ENCODE measurements at regions not wholly inside any gene's neighbourhood (a gene's known extent, or its start where the extent isn't known, plus 50 kb on each side); places are given as distances from the start of the nearest gene placed in this dataset.

GRCh38 chr2:2735041-2735440 is 404.0 kb upstream of the MYT1L start:
- TF ChIP-seq CTCF (conservative IDR thresholded peaks at IDR 0.05; ENCODE audit: low read length) (no peak), EZH2phosphoT487 (IDR thresholded peaks at IDR 0.05; ENCODE audit: borderline replicate concordance, low read depth, low read length) (no peak)
- H3K27ac ChIP-seq (ENCODE audit: low read depth, low read length, poor library complexity, severe bottlenecking), result no peak overlapping the region
- no peaks in the 10 kb centered on the region for H3K79me2 ChIP-seq (ENCODE audit: insufficient read depth, low read depth, low read length)
- no peak overlapping the region for H2AFZ ChIP-seq (ENCODE audit: low read length)
- H3K4me2 ChIP-seq (ENCODE audit: low read length), result no peak overlapping the region
- H3K4me1 ChIP-seq (ENCODE audit: insufficient read depth, low read length, poor library complexity, severe bottlenecking), result no peaks in the 10 kb centered on the region
- no TSS peak for BruUV-seq (replicated peaks)
- H3K36me3 ChIP-seq (ENCODE audit: insufficient read depth, low read length), result no peaks in the 10 kb centered on the region
- CTCF ChIA-PET (ENCODE audit: unreplicated experiment), result no interaction called here
- intact Hi-C loops (cut with micrococcal nuclease; ENCODE audit: unreplicated experiment), result no loop called here
- no peaks in the 10 kb centered on the region for H4K20me1 ChIP-seq (ENCODE audit: insufficient read depth, low read length)
- POLR2A ChIA-PET, result no interaction called here
- H3K9me2 ChIP-seq (ENCODE audit: insufficient read depth, low read length), result no peaks in the 10 kb centered on the region
- no peaks in the 10 kb centered on the region for H3K9me3 ChIP-seq (ENCODE audit: low read length)
- DNase-seq (ENCODE audit: low spot score), result no peak
- no peak overlapping the region for H3K4me3 ChIP-seq (ENCODE audit: low read depth, low read length, poor library complexity, severe bottlenecking)

- no TSS peak for BruUV-seq (replicated peaks)
- no peak overlapping the region for H3K27ac ChIP-seq (ENCODE audit: low read depth, low read length, poor library complexity, severe bottlenecking)
- no peak for TF ChIP-seq EZH2phosphoT487 (IDR thresholded peaks at IDR 0.05; ENCODE audit: borderline replicate concordance, low read depth, low read length)
- no peak for TF ChIP-seq CTCF (conservative IDR thresholded peaks at IDR 0.05; ENCODE audit: low read length)
- no peaks in the 10 kb centered on the region for H4K20me1 ChIP-seq (ENCODE audit: insufficient read depth, low read length)
- no peak overlapping the region for H3K4me2 ChIP-seq (ENCODE audit: low read length)
- POLR2A ChIA-PET, result no interaction called here
- H3K4me3 ChIP-seq (ENCODE audit: low read depth, low read length, poor library complexity, severe bottlenecking), result no peak overlapping the region
- H3K79me2 ChIP-seq (ENCODE audit: insufficient read depth, low read depth, low read length), result no peaks in the 10 kb centered on the region
- DNase-seq (ENCODE audit: low spot score), result no peak
- no peaks in the 10 kb centered on the region for H3K36me3 ChIP-seq (ENCODE audit: insufficient read depth, low read length)
- intact Hi-C loops (cut with micrococcal nuclease; ENCODE audit: unreplicated experiment), result no loop called here
- no peaks in the 10 kb centered on the region for H3K9me2 ChIP-seq (ENCODE audit: insufficient read depth, low read length)
- no peaks in the 10 kb centered on the region for H3K4me1 ChIP-seq (ENCODE audit: insufficient read depth, low read length, poor library complexity, severe bottlenecking)
- H3K9me3 ChIP-seq (ENCODE audit: low read length), result no peaks in the 10 kb centered on the region
- H2AFZ ChIP-seq (ENCODE audit: low read length), result no peak overlapping the region
- CTCF ChIA-PET (ENCODE audit: unreplicated experiment), result no interaction called here
Observed at GRCh38 chr2:2734308-2734707, 403.2 kb upstream of the MYT1L start.

GRCh38 chr2:2733818-2734217 is 402.7 kb upstream of the MYT1L start:
- Histone ChIP-seq H3K4me2 (ENCODE audit: low read length) (no peak overlapping the region), H3K9me3 (ENCODE audit: low read length) (no peaks in the 10 kb centered on the region), H3K36me3 (ENCODE audit: insufficient read depth, low read length) (no peaks in the 10 kb centered on the region), H3K27ac (ENCODE audit: low read depth, low read length, poor library complexity, severe bottlenecking) (no peak overlapping the region), H2AFZ (ENCODE audit: low read length) (no peak overlapping the region), H3K79me2 (ENCODE audit: insufficient read depth, low read depth, low read length) (no peaks in the 10 kb centered on the region), H3K9me2 (ENCODE audit: insufficient read depth, low read length) (no peaks in the 10 kb centered on the region), H3K4me1 (ENCODE audit: insufficient read depth, low read length, poor library complexity, severe bottlenecking) (no peaks in the 10 kb centered on the region), H3K4me3 (ENCODE audit: low read depth, low read length, poor library complexity, severe bottlenecking) (no peak overlapping the region), H4K20me1 (ENCODE audit: insufficient read depth, low read length) (no peaks in the 10 kb centered on the region)
- intact Hi-C loops (cut with micrococcal nuclease; ENCODE audit: unreplicated experiment), result no loop called here
- BruUV-seq (replicated peaks), result no TSS peak
- DNase-seq (ENCODE audit: low spot score), result no peak
- CTCF ChIA-PET (ENCODE audit: unreplicated experiment), result no interaction called here
- TF ChIP-seq EZH2phosphoT487 (IDR thresholded peaks at IDR 0.05; ENCODE audit: borderline replicate concordance, low read depth, low read length) (no peak), CTCF (conservative IDR thresholded peaks at IDR 0.05; ENCODE audit: low read length) (no peak)
- POLR2A ChIA-PET, result no interaction called here
